NCI-H2227 treated with DMSO at 0.1 percent for 48 hours (cell line): ENCODE measurements at regions not wholly inside any gene's neighbourhood (a gene's known extent, or its start where the extent isn't known, plus 50 kb on each side); places are given as distances from the start of the nearest gene placed in this dataset.

Experiments
- DNase-seq: peaks from one replicate; lab custom pipeline; 2025; lab: John Stamatoyannopoulos, UW

GRCh38 chr13:63112799-63113395 is 1697.2 kb upstream of the PCDH20 start:
- DNase-seq, result no peak

GRCh38 chr13:63110466-63110865 is 1694.8 kb upstream of the PCDH20 start:
- DNase-seq, result no peak

GRCh38 chr13:63107179-63107943 is 1691.7 kb upstream of the PCDH20 start:
- DNase-seq, result no peak

GRCh38 chr13:63094717-63095116 is 1679.1 kb upstream of the PCDH20 start:
- no peak for DNase-seq

- no peak for DNase-seq
Observed at GRCh38 chr13:63093907-63094469, 1678.3 kb upstream of the PCDH20 start.

DNA sequence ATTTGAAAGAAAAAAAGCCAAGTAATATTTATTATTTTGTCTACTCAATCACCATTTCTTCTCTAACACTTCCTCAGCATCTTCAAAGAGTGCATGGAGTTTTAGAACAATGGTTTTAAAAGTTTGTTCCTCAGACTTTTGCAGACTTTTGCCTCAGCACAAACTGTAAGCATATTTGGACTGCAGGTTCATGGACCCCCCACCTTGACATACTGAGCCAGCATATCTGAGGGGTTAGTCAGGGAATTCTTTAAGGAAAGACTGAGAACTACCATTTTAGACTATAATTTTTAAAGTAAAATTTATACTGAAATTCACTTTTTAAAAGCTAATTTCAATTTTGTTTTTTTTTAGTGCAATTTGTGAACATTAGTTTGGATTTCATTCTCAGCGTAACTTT is 1676.8 kb upstream of the PCDH20 start:
- no peak for DNase-seq

DNA sequence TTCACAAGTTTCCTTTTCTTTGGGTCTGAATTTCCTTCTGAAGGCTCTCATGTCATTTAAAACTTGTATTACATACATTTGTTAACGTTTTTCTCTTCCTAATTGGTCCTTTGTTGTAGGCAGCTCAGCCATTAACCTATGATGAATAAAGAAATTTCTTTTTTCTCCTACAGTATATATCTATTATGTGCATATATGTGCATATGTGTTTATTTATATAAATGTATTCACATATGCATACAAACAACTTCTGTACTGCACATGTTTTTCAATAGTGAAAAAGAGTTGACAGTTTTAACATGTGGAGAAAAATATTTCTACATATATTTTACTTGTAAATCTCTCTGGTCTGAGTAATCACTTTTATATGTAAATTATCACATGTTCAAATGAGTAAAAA is 1674.9 kb upstream of the PCDH20 start:
- DNase-seq, result no peak

GRCh38 chr13:63088226-63088625 is 1672.6 kb upstream of the PCDH20 start:
- DNase-seq, result no peak

GRCh38 chr13:63086286-63086685 is 1670.6 kb upstream of the PCDH20 start:
- DNase-seq, result no peak

GRCh38 chr13:63085851-63086250 is 1670.2 kb upstream of the PCDH20 start:
- no peak for DNase-seq

- DNase-seq, result no peak
Observed at GRCh38 chr13:63081400-63082014, 1665.9 kb upstream of the PCDH20 start.

DNA sequence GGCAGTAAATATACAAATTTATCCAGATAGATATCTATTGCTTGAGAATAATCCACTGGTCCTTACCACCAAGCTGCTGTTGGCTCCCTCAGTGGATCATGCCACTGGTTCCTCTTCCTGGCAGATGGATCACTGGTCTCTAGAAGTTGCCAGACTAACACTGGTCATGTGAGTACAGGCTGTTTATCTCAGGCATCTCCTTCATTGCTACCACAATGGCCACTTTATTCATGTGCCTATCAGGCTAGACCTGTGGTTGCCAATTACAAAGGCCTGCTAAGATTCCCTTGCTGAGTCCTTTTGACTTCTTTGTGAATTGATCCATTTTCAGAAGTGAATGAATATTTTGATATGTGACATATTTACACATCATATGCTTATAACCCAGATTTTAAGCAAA is 1659.5 kb upstream of the PCDH20 start:
- DNase-seq, result no peak

DNA sequence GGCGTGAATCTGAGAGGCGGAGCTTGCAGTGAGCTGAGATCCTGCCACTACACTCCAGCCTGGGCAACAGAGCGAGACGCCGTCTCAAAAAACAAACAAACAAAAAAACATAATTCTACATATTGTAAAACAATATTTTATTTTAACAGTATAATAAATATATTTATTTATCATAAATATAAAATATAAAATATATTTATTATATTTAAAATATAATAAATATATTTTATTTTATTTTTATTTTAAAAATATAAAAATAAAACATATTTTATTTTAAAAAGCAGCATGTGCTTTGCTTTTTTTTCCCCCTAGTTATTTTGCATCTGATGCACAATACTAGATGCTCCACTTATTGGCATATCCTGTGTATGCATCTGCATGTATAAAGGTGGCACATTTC is 1634.6 kb upstream of the PCDH20 start:
- DNase-seq, result no peak

DNA sequence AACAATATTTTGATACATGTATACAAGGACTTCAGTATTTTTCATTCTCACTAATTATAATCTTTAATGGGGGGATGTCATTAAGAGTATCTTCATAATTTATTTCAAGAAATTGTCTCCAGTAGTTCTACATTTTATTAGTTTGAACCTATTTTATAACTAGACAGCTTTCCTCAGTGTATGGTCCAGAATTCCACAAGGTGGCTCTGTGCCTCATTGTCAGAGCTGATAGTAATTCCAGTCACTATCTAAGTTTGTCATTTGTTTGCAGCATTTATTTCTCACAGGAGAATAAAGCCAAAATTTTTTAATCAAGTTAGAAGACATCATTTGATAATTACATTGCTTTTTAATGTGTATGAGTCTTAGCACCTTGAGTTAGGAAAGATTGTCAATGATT is 1633.0 kb upstream of the PCDH20 start:
- no peak for DNase-seq

DNA sequence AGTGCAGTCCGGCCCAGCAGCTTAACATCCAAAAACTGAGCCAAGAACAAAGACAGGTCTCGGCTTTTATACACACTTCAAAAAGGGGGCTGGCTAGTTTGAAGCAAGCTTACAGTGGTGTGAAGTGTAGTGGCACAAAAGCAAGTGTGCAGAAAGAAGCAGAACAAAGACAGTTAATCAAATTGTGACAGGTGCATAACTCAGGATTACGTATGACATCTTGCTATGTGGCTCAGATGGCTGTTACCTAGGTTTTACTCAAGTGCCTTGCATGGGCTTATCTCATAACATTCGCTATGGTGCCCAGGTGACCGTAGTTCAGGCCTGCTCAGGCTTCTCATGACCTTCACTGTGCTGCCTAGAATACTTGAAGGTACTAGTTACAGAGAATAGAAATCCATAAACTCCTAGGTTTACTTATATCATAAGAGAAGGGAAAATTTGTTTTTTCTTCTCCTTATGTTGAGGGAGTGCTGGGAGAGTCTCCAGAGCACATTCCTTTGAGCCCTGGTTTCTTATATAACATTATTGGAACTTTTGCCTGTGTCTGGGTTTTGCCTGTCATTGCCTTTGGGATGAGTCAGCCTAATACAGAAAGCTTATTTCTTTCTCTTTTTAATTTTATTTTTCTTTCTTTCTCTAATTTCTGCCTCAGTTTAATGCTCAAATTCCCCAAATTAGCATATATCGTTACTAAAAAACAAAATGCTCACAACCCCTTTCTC is 1629.1 kb upstream of the PCDH20 start:
- no peak for DNase-seq

DNA sequence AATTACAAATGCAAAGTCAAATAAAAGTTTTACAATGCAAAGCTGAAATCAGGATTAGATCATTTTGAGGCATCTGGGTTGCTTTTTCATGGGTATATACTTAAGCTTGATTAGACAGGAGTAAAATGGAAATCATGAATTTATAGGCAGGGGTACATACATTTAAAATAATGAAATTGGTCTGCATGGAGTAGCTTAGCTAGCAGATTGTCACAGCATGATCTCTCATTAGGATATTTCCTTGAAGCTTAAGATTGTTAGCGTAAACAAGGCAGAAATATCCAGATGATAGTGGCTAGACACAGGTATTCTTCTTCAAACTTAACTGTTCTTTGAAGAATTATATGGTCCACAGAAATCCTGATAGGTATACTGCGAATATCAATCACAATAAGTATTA is 1627.0 kb upstream of the PCDH20 start:
- DNase-seq, result no peak

- DNase-seq, result no peak
Observed at GRCh38 chr13:63041640-63042414, 1626.2 kb upstream of the PCDH20 start.

DNA sequence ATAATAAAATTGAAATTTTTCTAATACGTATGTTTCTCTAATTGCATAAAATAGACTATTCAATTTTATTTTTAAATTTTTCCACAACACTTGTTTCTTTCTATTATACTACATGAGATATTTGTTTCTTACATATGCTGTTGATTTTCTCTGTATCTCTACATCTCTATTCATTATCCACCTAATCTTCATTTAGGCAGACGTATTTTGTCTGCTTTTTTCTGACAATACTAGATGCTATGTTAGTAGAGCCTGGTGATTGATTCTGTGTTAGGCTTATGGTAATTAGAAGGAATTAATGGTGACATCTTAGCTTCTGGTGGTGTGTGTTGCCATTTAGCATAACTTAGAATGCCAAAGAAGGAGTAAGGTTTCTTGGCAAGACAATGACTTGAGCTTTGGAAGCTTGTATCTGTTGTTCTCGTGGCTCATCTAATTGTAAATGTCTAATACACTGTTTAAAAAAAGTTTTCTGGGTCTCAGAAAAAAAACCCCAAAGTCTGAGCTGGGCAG is 1610.7 kb upstream of the PCDH20 start:
- DNase-seq, result no peak

DNA sequence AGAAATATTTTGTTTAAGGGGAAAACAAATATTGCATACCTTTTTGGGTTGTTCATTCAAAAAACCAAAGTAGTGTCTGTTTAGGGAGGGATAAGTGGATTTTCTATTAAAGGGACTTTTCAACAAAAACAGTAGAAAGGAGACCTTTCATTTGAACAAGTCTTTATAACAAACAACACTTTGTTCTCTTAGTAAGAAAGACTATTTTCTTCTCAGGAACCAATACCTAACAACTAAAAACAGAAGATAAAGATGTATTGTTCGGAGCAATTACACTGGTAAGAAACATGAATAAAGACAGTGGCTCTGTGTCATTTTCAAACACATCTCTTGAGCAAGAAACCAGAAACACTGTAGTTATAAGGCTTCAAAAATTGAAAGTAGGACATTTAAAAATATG is 1610.1 kb upstream of the PCDH20 start:
- DNase-seq, result no peak

- no peak for DNase-seq
Observed at GRCh38 chr13:63024458-63024857, 1608.8 kb upstream of the PCDH20 start.

DNA sequence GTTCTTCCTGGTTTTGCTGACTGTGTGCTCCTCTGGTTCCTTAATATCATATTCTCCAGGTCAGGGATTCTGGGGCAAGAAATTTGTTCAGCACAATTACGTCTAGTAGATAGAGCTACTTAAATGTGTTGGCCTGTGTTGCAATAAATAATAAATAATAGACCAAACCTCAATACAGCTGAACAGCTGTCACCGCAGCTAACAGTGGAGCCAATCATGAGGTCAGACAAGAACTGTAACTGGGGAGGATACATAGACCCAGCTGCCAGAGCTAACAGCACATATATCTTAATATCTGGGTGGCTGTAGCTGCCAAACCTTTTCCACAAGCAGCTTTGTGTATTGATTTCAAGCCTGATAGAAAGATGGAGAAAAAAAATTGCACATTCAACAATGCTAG is 1596.3 kb upstream of the PCDH20 start:
- DNase-seq, result no peak
